Activated T-cell treated with anti-CD3 and anti-CD28 coated beads for 1 hour (primary cell): ENCODE measurements at regions not wholly inside any gene's neighbourhood (a gene's known extent, or its start where the extent isn't known, plus 50 kb on each side); places are given as distances from the start of the nearest gene placed in this dataset.
A peak's percentile ranks its signal among the peaks of the same experiment; 100 is the strongest.
"Not testable (repeated sequence)": the region's sequence is repeated elsewhere in the genome, so short reads cannot be mapped to it uniquely, and the experiment has no call there.

Experiments
- DNase-seq: peaks from one replicate; pipeline ENCODE4 v3.0.0-alpha.2; 2020; ENCODE audit warnings: low read depth

- DNase-seq, result peak; percentile 14
Measured at GRCh38 chr6:6749702-6750491, 161.4 kb downstream of the LY86 start.

GRCh38 chr6:6750594-6751265, 162.2 kb downstream of the LY86 start:
- DNase-seq, result no peak

- DNase-seq, result no peak
Measured at GRCh38 chr6:6751266-6751596, 162.7 kb downstream of the LY86 start.

- DNase-seq, result no peak
Measured at GRCh38 chr6:6751619-6752023, 163.1 kb downstream of the LY86 start.

GRCh38 chr6:6752129-6752528, 163.6 kb downstream of the LY86 start:
- DNase-seq, result no peak

GRCh38 chr6:6753301-6753700, 164.8 kb downstream of the LY86 start:
- DNase-seq, result no peak

- no peak for DNase-seq
Measured at GRCh38 chr6:6756526-6756925, 168.0 kb downstream of the LY86 start.

GRCh38 chr6:6758546-6758914, 170.0 kb downstream of the LY86 start:
- no peak for DNase-seq

GRCh38 chr6:6758915-6759654, 170.6 kb downstream of the LY86 start:
- no peak for DNase-seq

- DNase-seq, result no peak
Measured at GRCh38 chr6:6760002-6760401, 171.5 kb downstream of the LY86 start.

- DNase-seq, result not testable (repeated sequence)
Measured at GRCh38 chr6:6762566-6762965, 174.0 kb downstream of the LY86 start.

- no peak for DNase-seq
Measured at GRCh38 chr6:6764764-6765434, 176.4 kb downstream of the LY86 start.

GRCh38 chr6:6766230-6766905, 177.8 kb downstream of the LY86 start:
- DNase-seq, result no peak

GRCh38 chr6:6769466-6769865, 180.9 kb downstream of the LY86 start:
- no peak for DNase-seq

- no peak for DNase-seq
Measured at GRCh38 chr6:6771224-6771945, 182.9 kb downstream of the LY86 start.

- no peak for DNase-seq
Measured at GRCh38 chr6:6771964-6772363, 183.4 kb downstream of the LY86 start.

- DNase-seq, result no peak
Measured at GRCh38 chr6:6772751-6773150, 184.2 kb downstream of the LY86 start.

GRCh38 chr6:6775074-6775473, 186.6 kb downstream of the LY86 start:
- no peak for DNase-seq

- no peak for DNase-seq
Measured at GRCh38 chr6:6780231-6780630, 191.7 kb downstream of the LY86 start.

GRCh38 chr6:6781172-6781872, 192.8 kb downstream of the LY86 start:
- DNase-seq, result no peak

- DNase-seq, result no peak
Measured at GRCh38 chr6:6781873-6782227, 193.3 kb downstream of the LY86 start.
